ENCODE measurements at regions not wholly inside any gene's neighbourhood (a gene's known extent, or its start where the extent isn't known, plus 50 kb on each side); places are given as distances from the start of the nearest gene placed in this dataset.

DNA sequence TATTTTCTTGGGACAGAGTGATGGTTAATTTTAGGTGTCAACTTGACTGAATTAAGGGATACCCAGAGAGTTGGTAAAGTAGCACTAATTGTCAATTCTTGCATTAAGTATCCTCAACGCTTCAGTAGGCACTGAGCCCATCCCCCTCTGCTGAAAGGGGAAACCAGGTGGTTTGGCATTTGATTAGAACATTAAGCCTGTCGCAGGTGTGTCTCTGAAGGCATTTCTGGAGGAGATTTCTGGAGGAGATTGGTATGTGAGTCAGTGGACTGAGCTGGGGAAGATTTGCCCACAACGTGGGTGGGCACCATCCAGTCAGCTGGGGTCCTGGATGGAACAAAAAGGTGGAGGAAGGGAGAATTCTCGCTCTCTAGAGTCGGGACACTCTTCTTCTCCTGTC lies 119.8 kb downstream of the RFX6 start:
- ChIA-PET SMC1A (ENCODE audit: uncharacterized antibody, unreplicated experiment) (no interaction called here), RAD21 (ENCODE audit: unreplicated experiment) (no interaction called here), POLR2A (no interaction called here), CTCF (interaction anchor here (0.7 kb wide), 1 partner anchor 169 kb away, joined by 3 read pairs; no protein-coding TSS in a partner anchor)
- TF ChIP-seq CTCF (IDR thresholded peaks at IDR 0.05 in 2 of 3, conservative IDR thresholded peaks at IDR 0.05 in 1 of 3; ENCODE audit: control insufficient read depth in 2 of 3, extremely low read depth in 1 of 3, insufficient read depth in 1 of 3, low read depth in 3 of 3, low read length in 3 of 3) (no peak), SUZ12 (IDR thresholded peaks at IDR 0.05; ENCODE audit: unreplicated experiment) (no peak), STAT1 (conservative IDR thresholded peaks at IDR 0.05) (no peak), ZNF207 (IDR thresholded peaks at IDR 0.05; ENCODE audit: borderline replicate concordance) (no peak), KAT2A (conservative IDR thresholded peaks at IDR 0.05; ENCODE audit: control insufficient read depth, low read depth, low read length) (no peak), CREB1 (IDR thresholded peaks at IDR 0.05; ENCODE audit: low read depth) (no peak), SMARCA5 (IDR thresholded peaks at IDR 0.05) (no peak), E4F1 (IDR thresholded peaks at IDR 0.05; ENCODE audit: borderline replicate concordance, partially characterized antibody) (no peak), ETV6 (conservative IDR thresholded peaks at IDR 0.05 in 1 of 2, IDR thresholded peaks at IDR 0.05 in 1 of 2; ENCODE audit: borderline replicate concordance in 1 of 2, low read depth in 1 of 2) (no peak)
- Histone ChIP-seq H2AFZ (ENCODE audit: control insufficient read depth, low read depth, low read length) (no peak overlapping the region), H3K79me2 (ENCODE audit: control insufficient read depth, insufficient read depth, low read length) (no peaks in the 10 kb centered on the region), H3K36me3 (ENCODE audit: control insufficient read depth in 2 of 2, insufficient read depth in 2 of 2, low read length in 1 of 2) (no peaks in the 10 kb centered on the region), H3K27me3 (replicated peaks in 1 of 2; ENCODE audit: control insufficient read depth in 2 of 2, insufficient read depth in 2 of 2, low read length in 1 of 2) (no peaks in the 10 kb centered on the region), H3K4me2 (ENCODE audit: control insufficient read depth, insufficient read depth) (no peak overlapping the region), H3K4me1 (ENCODE audit: control insufficient read depth, insufficient read depth, low read length) (no peaks in the 10 kb centered on the region), H3K9me3 (replicated peaks; ENCODE audit: control insufficient read depth, insufficient read depth, low read length) (no peaks in the 10 kb centered on the region), H3K27ac (ENCODE audit: control insufficient read depth, insufficient read depth) (no peak overlapping the region), H3K4me3 (no peak overlapping the region), H3K9ac (ENCODE audit: control insufficient read depth, insufficient read depth, low read length) (no peak overlapping the region), H4K20me1 (ENCODE audit: control insufficient read depth, insufficient read depth) (no peaks in the 10 kb centered on the region)
- ATAC-seq = no peak
- FAIRE-seq = no peak
- DNase-seq (ENCODE audit: low read depth, low spot score) = no peak
- 3% methylated on average over 5 of the region's 5 CpGs for WGBS (ENCODE audit: insufficient coverage, insufficient replicate concordance, low lambda C conversion rate, missing lambda C conversion rate)
- BruUV-seq (replicated peaks) = no TSS peak
- intact Hi-C loops (cut with micrococcal nuclease; ENCODE audit: unreplicated experiment) (no loop called here), in situ Hi-C loops (cut with MboI) (no loop called here)
